Middle frontal gyrus (tissue), 1 donor: ENCODE measurements at regions not wholly inside any gene's neighbourhood (a gene's known extent, or its start where the extent isn't known, plus 50 kb on each side); places are given as distances from the start of the nearest gene placed in this dataset.

ENCODE experiments used
- DNase-seq: peaks from one replicate; pipeline ENCODE4 v3.0.0-alpha.2; 2015; ENCODE audit warnings: low spot score; ENCODE audit errors: extremely low spot score

DNA sequence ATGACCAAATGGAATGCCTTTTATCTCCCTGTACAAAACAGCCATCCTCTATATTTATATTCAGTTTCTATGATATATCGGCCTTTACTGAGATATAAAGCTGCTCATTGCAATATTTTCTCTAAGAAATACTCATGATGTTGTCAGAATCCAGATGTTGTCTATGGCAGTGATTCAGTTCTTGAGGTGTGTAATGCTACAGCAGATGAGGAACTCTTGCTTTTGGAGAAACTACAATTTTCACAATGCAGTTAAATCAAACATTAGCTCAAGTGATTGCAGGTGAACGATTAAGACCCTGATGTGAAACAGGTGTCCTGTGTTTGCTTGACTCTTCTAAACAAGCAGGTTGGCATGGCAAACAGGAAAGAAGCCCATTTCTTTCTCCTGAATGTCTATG, 256.2 kb upstream of the CDH20 start:
- DNase-seq: no peak

DNA sequence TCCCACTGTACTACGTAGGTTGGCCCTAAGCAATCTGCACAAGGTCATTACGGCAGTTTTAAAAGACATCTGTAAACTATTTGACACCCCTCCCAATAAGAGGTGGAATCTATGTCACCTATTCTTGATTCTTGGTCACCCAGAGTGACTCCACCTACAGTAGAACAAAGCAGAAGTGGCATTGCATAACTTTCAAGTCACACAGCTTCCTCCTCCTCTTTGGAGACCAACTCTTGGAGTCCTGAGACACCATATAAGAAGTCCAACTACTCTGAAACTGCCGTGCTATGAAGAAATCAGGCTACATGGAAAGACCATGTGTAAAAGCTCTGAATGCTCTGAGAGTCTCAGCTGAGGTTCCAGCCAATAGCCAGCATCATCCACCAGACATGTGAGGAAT, 253.5 kb upstream of the CDH20 start:
- DNase-seq: no peak

DNA sequence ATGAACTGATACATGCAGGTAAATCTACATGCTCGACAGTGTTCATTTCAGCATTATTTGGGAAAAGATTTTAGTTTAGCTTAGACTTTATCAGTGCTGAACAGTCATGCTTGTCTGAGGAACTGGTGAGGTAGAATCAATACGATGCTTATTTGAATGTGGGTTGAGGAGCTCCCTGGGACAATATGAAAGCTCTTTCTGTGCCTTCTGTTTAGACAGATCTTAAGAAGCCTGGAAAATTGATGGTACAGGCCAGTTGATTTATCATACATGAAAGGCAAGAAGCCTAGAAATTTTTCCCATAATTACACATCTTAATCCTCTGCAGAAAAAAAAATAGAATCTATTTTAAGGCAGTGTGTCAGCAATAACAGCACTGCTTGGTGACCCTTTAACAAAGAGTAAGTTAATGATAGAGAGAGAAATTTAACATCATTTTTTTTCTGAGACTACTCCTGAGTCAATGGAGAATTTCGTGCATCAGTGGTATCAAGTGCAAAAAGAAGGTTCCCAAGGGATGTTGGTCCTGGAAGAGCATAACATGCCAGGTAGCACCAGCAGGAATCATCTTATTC, 252.2 kb upstream of the CDH20 start:
- no peak for DNase-seq

DNA sequence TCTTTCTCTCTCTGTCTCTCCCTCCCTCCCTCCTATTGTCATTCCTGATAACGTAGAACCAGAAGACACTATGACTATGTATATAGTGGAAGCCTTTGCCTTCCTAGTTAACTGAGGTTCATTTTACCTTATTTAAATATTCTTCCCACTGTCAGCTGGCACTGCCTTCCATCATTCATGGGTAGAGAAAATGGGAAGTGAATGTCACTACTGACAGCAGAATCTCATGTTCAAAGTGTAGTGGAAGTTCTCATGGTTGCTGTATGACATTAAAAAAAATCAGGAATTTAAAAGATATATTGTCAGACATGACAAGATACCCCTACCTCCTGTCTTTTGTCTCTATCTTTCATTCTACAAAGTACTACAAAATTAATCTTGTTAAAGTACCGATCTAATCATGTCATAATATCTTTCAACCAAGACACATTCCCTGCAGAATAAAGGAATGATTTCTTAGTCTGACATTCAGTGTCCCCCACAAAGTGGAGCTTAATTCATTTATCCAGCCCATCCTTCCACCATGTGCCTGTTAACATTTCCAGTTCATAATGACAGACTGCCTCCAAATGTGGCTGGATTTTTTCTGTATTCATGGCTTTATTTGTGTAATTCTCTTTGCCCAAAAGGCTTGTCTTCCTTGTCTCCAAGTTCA, 250.1 kb upstream of the CDH20 start:
- no peak for DNase-seq

DNA sequence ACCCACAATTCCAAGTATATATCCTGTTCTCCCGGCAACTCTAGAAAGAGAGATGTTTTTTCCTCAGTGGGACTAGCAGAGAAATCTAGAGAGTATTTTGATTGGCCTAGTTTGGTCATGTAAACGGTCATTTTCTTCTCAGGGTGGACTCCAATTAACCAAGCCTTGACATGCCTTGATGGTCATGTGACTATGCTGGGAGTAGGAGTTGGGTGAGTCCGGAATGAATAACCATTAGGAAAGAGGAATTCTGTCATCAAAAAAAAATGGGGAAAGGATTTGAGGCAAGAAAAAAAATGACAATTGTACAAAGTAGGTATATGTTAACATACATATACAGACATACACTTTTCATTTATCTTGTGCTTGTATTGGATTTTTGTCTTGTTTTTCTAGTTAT, 248.2 kb upstream of the CDH20 start:
- DNase-seq: no peak

DNA sequence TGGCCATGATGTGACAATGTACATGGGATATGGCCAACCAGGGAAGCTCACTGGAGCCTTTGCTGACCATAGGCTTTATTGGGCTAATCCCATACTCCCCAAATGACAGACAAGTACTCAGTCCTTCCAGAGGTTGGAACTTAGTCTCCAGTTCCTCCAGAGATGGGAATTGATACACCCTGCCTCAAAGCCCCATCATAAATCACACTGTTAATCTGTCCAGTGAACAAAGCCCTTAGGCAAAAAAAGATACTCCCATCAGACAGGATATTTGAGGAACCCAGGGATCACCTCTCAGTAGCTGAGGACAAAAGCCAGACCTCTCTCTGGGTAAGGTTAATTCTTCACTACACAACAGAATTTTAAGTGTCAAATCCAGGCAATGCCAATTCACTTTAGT, 247.5 kb upstream of the CDH20 start:
- DNase-seq: no peak

DNA sequence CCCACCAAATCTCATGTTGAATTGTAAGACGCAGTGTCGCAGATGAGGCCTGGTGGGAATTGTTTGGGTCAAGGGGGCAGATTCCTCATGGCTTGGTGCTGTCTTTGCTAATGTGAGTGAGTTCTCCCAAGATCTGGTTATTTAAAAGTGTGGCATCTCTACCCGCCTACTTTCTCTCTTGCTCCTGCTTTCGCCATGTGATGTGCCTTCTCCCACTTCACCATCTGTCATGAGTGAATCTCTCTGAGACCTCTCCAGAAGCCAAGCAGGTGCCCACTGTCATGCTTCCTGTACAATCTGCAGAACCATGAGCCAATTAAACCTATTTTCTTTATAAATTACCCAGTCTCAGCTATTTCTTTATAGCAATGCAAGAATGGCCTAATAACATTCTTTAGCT, 246.6 kb upstream of the CDH20 start:
- no peak for DNase-seq

DNA sequence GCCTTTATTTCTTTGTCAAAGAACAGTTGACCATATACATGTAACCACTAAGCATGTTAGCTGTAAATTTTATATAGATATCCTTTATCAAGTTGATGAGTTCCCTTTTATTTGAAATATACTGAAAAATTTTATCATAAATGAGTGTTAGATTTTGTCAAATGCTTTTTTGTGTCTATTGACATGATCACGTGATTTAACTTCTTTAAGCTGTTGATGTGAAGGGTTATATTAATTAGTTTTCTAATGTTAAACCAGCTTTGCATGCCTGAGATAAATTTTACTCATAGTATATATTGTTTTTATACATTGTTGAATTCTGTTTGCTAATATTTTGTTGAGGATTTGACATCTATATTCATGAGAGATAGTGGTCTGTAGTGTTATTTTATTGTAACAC, 241.9 kb upstream of the CDH20 start:
- DNase-seq: no peak

DNA sequence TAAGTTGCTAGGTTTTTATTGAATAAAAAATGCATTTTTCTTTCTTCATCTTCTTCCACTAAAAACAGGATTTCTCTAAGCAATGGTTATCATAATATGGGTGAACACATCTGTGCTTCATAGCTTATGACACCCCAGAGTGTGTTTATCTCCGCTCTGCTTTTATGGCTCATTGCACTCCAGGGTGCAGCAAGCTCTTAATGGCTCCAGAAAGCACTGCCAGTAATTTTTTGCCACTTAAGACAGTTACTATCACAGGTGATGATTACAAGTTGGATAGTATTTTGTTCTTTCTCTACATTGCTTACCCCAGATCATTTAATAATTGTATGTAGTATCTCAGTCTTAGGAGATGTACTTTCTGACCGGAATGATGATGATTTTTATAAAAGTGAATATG, 239.3 kb upstream of the CDH20 start:
- DNase-seq: no peak

DNA sequence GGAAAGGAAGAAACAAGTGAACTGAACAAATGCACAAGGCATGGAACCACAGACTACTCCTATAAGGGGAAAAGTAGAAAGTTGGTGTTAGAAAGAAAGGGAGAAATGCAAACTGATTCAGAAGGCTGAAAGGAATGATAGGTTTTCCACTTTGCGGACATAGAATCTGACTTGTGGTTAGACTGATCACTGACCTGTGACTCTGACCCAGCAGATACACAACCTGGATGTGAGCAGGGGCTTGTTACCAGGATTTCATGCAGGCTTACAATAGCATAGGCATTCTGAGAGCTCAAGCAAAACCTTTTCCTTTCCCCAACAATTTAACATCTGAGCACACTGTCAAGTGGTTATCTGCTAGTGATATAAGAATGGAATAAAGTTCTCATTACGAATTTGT, 237.0 kb upstream of the CDH20 start:
- no peak for DNase-seq

DNA sequence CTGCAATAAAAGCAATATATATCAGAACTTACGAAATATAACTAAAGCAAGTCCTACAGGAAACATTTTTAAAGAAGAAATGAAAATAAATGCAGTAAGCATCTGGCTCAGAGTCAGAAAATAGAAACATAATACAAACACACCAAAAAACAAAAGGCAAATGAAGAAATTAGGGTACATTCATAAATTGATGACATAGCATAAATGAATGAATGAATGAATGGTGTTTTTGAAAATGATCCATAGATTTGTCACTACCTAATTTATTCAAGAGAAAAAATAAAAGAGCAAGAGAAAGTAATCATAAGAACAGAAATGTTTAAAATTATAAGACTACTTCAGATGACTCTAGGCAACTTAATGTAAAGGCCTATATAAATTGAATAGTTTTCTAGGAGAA, 226.1 kb upstream of the CDH20 start:
- no peak for DNase-seq

DNA sequence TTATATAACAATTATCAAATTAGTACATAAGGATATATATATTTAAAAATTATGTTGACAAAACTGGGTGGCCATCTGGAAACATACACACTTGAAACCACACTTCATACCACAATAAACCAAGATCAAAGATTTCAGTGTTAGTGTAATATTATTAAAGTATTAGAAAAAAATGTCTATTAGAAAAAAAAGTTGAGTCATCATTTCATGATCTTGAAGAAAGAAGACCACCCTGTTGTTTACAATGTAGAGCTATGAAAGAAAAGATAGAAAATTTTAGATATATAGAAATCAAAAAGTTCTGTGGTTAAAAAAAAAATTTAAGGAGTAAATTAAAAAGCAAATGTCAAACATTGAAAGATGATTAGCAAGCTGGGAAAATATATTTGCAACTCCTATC, 224.5 kb upstream of the CDH20 start:
- DNase-seq: no peak

DNA sequence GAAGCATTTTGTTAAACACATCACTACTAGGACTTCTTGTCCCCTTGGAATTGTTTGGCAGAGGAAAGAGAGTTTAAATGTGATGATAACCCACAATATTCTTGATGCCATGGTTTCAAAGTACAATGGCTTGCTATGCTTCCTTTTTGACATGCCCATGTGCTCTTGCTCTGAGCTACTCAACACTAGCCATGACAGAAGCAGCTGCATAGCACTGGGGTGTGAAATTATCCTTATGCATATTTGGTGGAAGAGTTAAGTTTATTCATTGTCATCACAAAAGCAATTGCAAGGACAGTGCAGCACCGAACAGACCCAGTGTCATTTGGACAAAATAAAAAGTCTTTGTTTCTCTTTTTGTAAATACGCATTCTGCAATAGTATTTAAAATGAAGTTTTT, 209.9 kb upstream of the CDH20 start:
- DNase-seq: no peak

DNA sequence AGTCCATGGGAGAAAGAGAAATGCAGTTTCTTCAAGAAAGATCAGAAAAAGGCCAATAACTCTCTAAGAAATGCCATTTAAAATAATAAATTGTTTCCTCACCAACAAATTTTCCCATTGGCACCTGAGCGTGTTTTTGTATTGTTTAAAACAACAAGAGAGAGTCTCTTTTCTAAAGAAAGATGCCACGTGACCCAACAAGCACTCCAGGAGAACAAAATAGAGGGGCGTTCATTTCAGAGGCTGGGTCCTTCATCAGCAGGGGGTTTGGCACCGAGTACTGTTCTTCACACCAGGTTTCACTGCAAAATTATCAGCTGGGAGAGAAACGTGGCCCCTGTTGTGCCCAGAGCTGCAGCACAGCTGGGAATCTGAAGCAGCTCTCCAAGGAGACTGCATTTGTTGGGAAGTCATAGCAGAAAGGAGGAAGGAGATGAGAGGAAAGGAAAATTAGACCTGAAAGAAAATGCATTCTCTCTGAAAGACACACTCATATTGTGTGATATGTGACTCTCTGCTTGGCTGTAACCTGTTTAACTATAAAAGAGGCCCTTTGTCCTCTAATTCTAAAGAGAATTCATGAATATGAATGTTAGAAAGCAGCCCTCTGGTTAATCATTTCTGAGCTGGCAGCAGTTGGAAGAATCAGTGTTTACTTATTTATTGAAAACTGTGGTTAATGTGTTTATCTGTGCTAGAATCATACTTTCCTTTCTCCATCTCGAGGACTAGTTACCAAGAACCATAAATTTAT, 205.3 kb upstream of the CDH20 start:
- DNase-seq: no peak

DNA sequence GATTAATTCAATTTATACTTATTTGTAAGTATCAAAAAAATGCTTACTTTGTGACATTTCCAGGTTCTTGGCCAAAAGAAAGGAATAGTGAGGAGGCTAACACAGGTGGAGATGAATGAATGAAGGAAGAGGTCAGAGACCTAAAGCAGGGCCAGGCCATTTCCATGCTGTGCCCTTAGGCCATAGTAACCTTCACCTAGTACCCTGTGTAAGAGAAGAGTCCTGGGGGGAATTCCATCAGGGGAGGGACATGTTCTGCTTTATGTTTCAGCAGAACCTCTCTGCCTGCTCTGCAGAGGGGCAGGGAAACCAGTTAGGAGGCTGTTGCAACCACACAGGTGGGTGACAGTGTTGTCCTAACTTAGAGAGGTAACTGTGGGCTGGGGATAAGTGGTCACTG, 204.2 kb upstream of the CDH20 start:
- DNase-seq: no peak

DNA sequence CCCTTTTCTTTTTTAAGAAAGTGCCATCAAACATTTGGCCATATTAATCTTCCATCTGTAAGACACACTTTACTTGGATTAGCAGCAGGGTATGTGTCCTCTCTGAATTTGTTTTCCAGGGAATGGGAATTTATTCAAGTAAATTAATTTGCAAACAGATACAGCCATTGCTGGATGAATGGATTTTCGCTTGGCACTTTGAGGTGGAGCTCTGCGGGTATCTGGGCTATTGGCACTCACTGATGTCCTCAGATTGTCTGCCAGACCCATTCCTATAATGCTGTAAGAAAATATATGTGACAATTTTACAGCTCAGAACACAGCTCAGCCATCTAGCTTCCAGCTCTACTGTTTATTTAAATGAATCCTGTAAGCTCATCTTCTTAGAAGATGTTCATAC, 201.2 kb upstream of the CDH20 start:
- no peak for DNase-seq

DNA sequence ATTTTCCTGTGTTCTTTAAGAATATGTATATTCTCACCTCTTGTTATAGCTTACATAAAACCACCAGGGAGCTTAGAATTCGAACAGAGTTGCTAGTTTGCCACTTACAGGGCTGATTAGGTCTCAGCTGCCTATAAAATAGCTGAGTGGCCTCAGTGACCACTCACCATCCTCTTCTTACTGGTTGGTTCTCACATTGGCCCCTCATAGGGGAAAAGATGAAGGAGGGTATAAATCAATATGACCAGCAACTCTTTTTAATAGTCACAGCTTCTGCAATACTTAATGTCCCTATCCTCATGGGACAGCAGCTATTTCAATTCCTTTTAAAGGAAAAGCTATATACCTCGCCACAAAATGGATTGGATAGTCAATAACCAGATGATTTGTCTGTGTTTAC, 199.4 kb upstream of the CDH20 start:
- no peak for DNase-seq

DNA sequence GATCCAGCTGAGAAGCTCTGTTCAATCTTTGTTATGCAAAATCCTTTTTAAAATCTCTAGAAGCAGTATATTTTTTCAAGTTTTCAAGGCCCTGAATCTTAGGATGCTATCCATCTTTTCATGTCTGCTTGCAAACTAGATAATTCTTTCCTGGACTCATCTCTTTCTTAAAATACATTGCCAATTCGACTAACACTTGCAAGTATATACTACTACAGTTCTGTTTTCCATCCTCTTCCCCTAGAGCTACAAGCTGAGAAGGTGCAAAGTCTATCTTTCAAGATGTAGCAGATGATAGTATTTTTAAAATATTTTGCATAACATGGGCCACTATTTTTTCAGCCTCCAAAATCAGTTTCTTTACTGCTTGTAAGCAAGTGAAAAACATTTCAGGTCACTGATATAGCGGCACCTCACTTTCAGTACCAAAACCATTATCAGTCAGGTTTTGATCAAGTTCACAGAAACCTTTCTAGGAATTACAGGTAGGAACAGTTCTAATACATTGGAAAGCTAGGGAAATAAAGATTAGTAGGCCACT, 196.4 kb upstream of the CDH20 start:
- DNase-seq: no peak

DNA sequence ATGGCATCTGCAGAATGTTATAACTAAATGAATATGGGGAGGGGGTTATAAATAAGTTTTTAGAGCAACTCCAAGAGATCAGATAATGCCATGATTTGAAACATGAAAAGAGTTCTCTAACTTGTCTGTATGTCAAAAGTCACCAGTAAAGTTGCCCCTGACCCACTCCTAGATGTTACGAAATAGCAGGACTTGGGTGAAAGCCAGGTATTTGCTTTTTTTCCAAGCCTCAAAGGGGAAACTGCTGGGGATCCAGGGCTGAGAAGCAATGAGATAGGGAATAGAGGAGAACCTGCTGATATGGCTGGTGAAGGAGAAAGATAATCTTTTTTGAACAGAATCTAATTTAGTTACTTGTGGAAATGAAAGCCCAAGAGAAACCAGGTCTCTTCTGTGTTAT, 191.5 kb upstream of the CDH20 start:
- DNase-seq: no peak

DNA sequence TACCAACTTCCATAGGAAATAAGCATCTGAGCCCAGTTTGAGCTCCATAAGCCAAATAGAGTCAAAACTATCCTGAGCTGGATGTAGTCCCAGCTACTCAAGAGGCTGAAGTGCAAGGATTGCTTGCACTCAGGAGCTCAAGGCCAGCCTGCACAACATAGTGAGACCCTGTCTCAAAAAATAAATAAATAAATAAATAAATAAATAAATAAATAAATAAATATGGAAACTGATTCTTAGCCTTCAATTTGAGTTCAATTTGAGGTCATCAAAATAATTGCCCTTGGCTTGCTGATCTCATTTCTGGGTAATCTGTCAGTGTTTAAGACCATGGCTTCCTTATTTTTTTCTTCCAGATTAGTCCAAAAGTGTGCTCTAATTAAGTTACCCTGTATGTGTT, 184.9 kb upstream of the CDH20 start:
- no peak for DNase-seq

DNA sequence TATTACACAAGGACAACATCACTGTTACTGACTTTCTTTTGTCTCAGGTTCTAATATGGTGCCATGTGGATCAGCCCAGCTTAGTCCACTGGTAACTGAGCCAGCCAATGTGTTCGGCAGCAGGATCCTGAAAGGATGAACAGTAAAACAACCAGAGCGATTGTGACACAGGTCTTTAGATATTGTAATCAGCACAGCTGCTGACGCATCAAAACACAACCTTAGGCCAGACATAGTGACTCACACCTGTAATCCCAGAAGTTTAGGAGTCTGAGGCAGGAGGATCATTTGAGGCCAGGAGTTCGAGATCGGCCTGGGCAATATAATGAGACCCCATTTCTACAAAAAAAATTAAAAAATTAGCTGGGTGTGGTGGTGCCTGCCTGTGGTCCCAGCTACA, 183.4 kb upstream of the CDH20 start:
- no peak for DNase-seq

DNA sequence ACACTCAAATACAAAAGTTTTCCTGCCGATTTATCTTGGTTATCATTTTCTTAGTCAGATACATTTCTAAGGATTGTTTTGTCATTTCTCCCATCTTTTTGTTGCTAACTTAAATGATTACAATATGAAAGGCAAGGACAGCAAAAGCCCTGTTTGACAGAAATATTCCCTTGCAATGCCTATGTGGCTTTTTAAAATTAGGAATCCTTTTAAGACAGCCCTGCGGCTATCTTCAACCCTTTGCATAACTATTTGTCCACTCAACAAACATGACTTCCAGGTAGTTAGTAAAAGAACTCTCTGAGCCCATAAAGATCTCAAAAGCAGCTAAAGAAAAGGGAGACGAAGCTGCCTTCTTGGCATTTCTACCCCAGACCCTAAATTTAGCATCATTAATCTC, 179.7 kb upstream of the CDH20 start:
- no peak for DNase-seq

DNA sequence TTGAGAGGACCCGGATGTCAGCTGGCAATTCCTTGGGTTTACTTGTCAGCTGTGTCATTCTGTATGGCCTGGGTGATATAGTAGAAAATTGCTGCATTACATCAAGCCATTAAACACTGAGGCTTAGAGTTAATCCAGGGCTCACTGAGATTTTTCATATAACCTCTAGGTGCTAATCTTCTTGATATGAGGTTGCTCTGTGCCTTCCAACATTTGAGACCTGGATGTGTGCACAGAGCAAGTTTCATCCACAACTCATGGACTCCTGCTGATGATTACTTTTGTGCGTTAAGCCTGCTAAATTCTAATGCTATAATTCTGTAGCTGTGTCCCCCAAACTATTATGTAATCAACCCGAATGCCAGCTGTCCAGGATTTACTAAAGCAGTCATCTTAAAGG, 178.4 kb upstream of the CDH20 start:
- DNase-seq: no peak
